ENCODE measurements at regions not wholly inside any gene's neighbourhood (a gene's known extent, or its start where the extent isn't known, plus 50 kb on each side); places are given as distances from the start of the nearest gene placed in this dataset.

GRCh38 chr4:60019180-60019579 is 1180.9 kb upstream of the ADGRL3 start:
- H3K4me3 ChIP-seq (replicated peaks; ENCODE audit: low read depth, low read length): no peak overlapping the region
- TF ChIP-seq CTCF (IDR thresholded peaks at IDR 0.05; ENCODE audit: low read depth, low read length, missing control alignments): no peak
- no peak for DNase-seq (ENCODE audit: extremely low read depth, low read depth)

- no peak for DNase-seq (ENCODE audit: extremely low read depth, low read depth)
- no peak for TF ChIP-seq CTCF (IDR thresholded peaks at IDR 0.05; ENCODE audit: low read depth, low read length, missing control alignments)
These were observed 1180.2 kb upstream of the ADGRL3 start for GRCh38 chr4:60019946-60020345.

DNA sequence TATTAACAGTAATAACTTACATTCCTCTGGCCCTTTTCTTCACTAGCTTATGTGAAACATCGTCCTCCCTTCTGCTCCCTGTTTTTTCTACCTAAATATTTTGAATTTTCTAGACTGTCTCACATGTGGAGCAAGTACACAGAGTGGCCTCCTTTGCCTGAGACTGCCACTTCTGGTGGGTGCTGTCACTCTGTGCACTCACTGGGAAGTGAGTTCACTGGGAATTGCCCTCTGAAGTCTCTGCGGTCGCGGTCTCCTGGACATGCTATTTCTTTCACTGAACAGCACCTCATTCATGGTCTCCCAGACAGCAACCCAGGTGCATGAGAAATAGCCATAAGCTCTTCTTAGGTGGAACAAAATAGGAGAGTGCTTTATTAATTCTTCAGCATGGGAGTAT is 1179.7 kb upstream of the ADGRL3 start:
- DNase-seq (ENCODE audit: extremely low read depth, low read depth): no peak

More at GRCh38 chr4:60019946-60020345, 1180.2 kb upstream of the ADGRL3 start:
- no peak overlapping the region for H3K4me3 ChIP-seq (replicated peaks; ENCODE audit: low read depth, low read length)

DNA sequence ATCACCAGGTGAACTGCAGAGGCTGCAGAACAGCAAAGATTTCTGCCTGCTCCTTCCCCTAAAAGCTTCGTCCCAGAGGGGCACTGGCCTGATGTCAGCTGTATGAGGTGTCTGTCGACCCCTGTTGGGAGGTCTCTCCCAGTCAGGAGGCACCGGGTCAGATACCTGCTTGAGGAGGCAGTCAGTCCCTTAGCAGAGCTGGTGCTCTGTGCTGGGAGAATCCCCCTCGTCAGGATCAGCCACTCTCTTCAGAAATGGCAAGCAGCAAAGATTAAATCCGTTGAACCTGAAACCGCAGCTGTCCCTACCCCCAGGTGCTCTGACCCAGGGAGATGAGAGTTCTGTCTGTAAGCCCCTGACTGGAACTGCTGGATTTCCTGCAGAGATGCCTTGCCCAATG is 1166.3 kb upstream of the ADGRL3 start:
- TF ChIP-seq CTCF (IDR thresholded peaks at IDR 0.05; ENCODE audit: low read depth, low read length, missing control alignments): no peak
- DNase-seq (ENCODE audit: extremely low read depth, low read depth): no peak

More for the DNA sequence above, 1179.7 kb upstream of the ADGRL3 start:
- no peak for TF ChIP-seq CTCF (IDR thresholded peaks at IDR 0.05; ENCODE audit: low read depth, low read length, missing control alignments)
- no peak overlapping the region for H3K4me3 ChIP-seq (replicated peaks; ENCODE audit: low read depth, low read length)

GRCh38 chr4:60034361-60034760 is 1165.8 kb upstream of the ADGRL3 start:
- no peak for DNase-seq (ENCODE audit: extremely low read depth, low read depth)
- H3K4me3 ChIP-seq (replicated peaks; ENCODE audit: low read depth, low read length): no peak overlapping the region
- no peak for TF ChIP-seq CTCF (IDR thresholded peaks at IDR 0.05; ENCODE audit: low read depth, low read length, missing control alignments)

More for the DNA sequence above, 1166.3 kb upstream of the ADGRL3 start:
- no peak overlapping the region for H3K4me3 ChIP-seq (replicated peaks; ENCODE audit: low read depth, low read length)

DNA sequence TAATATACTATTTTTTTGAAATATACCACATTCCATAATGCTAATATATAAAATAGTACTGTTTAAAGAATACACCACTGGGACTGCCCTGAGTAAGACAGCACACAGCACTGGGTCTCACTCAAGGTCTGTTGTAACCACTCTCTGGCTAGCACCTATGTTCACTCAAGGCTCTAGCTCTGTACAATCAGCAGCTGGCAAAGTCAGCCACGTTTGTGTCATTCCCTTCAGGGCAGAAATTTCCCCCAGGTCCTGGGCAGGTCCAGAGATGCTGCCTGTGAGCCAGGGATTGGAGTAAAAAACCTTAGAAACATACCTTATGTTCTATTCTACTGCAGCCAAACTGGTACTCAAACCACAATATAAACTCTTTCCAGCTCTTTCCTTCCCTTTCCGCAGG is 1160.2 kb upstream of the ADGRL3 start:
- DNase-seq (ENCODE audit: extremely low read depth, low read depth): no peak
- no peak for TF ChIP-seq CTCF (IDR thresholded peaks at IDR 0.05; ENCODE audit: low read depth, low read length, missing control alignments)
- no peak overlapping the region for H3K4me3 ChIP-seq (replicated peaks; ENCODE audit: low read depth, low read length)

DNA sequence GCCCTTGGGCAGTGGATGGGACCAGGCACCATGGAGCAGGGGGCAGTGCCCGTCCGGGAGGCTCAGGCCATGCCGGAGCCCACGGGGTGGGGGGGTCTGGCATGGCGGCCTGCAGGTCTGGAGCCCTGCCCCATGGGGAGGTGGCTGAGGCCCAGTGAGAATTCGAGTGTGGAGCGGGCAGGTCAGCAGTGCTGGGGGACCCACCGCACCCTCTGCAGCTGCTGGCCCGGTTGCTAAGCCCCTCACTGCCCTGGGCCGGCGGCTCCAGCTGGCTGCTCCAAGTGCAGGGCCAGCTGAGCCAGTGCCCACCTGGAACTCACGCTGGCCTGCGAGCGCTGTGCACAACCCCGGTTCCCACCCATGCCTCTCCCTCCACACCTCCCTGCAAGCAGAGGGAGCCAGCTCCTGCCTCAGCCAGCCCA is 1157.9 kb upstream of the ADGRL3 start:
- H3K4me3 ChIP-seq (replicated peaks; ENCODE audit: low read depth, low read length): no peak overlapping the region
- no peak for DNase-seq (ENCODE audit: extremely low read depth, low read depth)
- TF ChIP-seq CTCF (IDR thresholded peaks at IDR 0.05; ENCODE audit: low read depth, low read length, missing control alignments): no peak
